Activated T-helper 1 cell treated with Interleukin-2 at 50 U/mL for 16 hours (primary cell): ENCODE measurements at regions not wholly inside any gene's neighbourhood (a gene's known extent, or its start where the extent isn't known, plus 50 kb on each side); places are given as distances from the start of the nearest gene placed in this dataset.
"Not testable (repeated sequence)": the region's sequence is repeated elsewhere in the genome, so short reads cannot be mapped to it uniquely, and the experiment has no call there.

Source experiments
- DNase-seq: peaks from one replicate; pipeline ENCODE4 v3.0.0-alpha.2; 2020; ENCODE audit warnings: low read depth

GRCh38 chr10:118950190-118950680, 79.3 kb upstream of the NANOS1 start:
- DNase-seq: no peak

DNA sequence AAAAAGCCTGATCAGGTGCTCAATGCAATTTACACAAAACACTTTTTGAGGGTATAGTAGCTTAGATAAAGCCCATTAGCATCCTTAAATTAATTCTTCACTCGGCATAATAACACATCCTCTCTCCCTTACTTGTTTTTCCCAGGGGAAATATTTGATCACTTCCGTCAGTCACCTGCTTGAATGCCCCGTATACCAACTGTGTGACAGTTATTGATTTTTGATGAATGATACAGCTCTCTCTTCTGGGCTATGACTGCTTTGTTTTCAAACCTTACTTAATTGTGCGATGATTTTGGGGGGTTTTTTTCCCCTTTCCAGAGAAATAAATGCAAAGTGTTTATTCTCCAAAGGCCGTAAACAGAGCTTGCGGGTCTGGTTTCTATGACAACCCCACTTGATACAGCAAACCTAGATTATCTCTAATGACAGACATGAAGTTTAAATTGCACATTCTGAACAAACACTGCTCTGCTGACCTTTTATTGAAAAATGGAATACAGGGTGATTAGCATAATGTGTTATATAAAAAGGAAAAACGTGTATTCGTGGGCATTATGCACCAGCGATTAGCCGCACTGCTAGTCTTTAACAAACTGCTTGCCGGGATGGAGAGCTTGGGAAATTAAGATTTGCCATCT, 78.4 kb upstream of the NANOS1 start:
- DNase-seq: no peak

- no peak for DNase-seq
Observed at GRCh38 chr10:118952493-118953295, 76.8 kb upstream of the NANOS1 start.

DNA sequence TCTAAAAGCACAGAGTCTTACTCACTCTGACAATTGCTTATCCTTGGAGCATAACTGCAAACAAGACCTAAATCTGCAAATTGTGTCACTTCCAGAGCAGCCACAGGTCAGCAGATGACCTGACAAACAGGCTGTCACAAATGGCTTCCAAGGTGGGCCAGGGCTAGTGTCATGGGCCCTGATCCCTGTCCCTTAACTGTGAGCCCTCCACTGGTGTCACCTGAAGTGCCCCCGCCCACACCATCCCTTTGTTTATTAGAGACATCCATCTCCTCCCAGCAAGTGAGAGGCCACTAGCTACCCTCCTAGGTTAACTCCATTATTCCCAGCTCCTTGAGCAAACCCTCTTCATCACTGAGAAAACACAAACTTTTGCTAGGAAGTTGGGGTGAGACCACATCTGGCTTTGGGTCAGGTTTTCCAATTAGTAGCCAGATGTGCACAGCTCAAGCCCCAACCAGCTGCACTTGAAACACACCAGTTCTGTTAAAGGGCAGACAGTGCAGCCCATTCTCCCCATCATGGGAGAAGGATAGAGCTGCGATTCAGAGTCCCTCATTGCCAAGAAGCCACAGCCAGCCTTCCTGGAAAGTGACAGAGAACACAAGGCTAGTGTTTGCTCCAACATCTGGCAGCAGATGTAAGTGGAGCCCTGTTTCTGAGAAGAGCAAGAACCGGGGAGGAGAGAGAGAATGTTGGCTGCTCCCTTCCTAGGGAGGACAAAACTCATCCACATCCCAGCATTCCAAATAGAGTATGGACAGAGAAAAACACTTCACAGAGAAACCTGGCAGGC, 75.7 kb upstream of the NANOS1 start:
- DNase-seq: no peak

DNA sequence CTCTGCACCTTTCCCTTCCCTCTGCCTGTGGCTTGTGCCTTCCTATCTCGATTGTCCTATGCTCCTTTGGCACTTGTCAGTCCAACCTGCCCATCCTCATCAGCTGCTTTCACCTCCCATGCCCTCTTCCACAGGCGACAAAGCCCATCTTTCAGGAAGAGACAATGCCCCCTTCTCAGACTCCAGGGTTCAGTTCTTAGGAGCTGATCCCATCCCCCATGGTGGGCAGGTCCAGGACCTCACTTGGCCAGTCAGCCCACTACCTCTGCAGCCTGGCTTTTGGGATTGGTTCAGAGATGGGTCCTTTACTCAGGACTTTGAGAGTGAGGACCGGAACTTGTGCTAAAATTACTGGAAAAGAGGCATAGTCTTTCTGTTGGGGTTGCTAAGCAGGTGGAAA, 74.0 kb upstream of the NANOS1 start:
- DNase-seq: no peak

- no peak for DNase-seq
Observed at GRCh38 chr10:118955951-118956801, 73.3 kb upstream of the NANOS1 start.

DNA sequence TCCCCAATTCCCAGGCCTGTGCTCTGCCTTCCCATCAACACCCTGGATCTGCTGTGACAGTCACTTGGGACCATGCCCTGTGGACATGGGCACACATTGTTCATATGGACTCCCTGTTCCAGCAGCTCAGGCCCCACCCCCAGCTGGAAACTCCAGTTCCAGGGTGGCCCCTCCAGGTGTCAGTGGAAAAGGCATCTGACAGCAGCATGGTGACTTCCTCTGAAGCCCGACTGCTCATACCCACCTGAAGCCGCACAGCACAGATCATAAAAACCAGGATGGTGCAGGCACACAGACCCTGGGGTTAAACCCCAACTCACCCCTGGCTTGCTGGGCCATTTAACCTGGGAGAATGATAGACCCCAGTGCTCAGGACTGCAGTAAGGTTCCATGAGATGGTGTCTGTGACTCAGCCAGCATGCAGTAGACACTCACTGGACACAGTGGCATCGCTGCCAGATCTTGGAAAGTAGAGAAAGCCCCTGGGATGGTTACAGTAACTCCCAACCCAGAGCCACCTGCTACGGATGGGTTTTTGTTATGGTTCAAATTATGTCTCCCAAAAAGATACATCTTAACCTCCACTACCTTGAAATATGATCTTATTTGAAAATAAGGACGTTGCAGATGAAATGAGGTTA, 72.6 kb upstream of the NANOS1 start:
- DNase-seq: no peak

GRCh38 chr10:118957443-118957825, 72.1 kb upstream of the NANOS1 start:
- no peak for DNase-seq

- no peak for DNase-seq
Observed at GRCh38 chr10:118957966-118958365, 71.5 kb upstream of the NANOS1 start.

- no peak for DNase-seq
Observed at GRCh38 chr10:118958559-118958958, 71.0 kb upstream of the NANOS1 start.

DNA sequence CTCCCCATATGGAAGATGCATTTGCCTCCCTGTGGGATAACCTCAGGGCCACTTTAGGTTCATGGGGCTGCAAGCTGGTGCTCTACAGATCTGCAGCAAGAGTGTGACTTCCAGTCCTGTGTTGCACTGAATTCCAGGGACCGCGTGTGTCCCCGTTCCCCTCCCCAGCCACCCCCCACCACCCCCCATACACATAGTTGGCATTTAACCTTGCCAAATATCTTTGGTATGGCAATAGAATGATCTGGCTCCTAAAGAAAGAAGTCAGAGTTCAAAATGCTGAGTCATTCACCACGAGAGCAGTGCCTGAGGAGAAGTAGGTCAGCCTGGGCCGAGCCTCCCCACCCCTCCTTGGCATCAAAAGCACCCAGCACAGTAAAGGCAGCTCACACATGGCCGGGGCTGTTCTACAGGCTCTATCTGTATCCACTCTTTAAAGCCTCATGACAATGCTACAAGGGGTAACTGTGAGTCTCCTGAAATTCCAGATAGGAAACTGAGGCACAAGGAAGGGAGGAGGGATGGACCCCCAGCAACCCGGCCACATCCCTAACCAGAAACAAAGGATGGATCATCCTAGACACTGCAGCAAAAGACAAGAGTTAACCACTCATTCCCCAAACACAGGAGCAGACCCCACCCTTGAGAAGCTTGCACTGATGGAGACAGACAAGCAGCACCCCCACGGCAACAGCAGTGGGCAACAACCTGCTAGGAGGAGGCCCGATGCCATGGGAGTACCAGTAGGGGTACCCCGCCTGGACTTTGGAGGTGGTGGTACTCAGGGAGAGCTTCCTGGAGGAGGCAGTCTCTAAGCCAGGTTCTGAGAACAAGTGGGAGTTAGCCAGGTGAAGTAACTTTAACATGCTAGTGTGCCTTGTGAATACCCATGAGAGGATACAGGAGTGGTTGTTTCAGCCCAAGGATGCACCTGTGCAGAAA, 70.3 kb upstream of the NANOS1 start:
- DNase-seq: no peak

- DNase-seq: no peak
Observed at GRCh38 chr10:118960157-118961090, 69.1 kb upstream of the NANOS1 start.

DNA sequence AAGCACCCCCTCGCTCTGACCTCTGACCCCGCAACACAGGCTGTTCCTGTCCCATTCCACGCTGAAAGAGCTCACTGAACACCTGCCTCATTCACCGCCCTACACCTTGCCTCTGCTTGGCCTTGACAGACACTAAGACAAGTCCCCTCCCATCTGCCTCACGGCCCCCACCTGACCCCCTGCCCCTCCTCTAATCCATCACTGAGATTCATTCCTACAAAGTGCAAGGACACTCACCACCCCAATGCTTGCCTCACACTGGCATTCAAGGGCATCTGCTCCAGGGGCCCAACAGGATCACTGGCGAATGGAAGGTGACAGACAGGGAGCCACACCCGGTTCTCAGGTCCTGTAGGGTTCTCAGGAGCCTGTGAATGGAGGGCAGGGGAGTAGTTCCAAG, 68.1 kb upstream of the NANOS1 start:
- DNase-seq: no peak

- DNase-seq: not testable (repeated sequence)
Observed at GRCh38 chr10:118962331-118962868, 67.1 kb upstream of the NANOS1 start.

DNA sequence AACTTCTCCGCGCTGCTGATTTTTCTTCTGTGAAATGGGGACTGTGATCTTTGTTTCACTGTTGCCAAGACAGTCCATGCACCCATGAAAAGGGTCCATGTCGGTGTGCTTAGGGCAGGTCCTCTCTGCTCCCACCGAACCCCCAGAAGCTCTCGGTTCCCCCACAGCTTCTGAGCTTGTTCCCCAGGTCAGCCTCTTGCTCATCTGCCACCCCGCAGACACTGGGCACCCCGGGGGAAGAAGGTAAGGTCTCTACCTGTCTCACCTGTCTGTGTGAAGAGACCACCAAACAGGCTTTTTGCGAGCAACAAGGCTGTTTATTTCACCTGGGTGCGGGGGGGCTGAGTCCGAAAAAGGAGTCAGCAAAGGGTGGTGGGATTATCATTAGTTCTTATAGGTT, 66.2 kb upstream of the NANOS1 start:
- DNase-seq: no peak

DNA sequence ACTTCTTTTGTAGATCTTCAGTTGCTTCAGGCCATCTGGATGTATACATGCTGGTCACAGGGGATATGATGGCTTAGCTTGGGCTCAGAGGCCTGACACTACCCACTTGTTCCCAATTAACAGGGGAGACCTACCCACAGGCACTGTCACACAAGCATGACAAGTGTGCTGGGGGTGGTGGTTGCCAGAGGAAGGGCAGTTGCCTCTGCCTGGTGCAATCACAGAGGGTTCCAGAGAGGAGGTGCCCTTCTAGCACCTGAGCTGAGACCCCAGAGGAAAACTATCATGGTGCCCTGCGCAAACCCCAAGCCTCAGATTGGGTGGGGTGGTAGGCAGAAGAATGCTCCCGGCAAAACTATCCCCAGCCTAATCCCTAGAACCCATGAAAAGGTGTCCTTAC, 65.6 kb upstream of the NANOS1 start:
- no peak for DNase-seq

DNA sequence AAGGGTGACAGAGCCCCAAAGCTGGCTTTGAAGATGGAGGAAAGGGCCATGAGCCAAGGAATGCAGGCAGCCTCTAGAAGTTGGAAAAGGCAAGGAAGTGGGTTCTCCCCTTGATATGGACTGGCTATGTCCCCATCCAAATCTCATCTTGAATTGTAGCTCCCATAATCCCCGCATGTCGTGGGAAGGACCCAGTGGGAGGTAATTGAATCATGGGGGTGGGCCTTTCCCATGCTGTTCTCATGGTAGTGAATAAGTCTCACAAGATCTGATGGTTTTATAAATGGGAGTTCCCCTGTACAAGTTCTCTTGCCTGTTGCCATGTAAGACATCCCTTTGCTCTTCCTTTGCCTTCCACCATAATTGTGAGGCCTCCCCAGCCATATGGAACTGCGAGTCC, 65.0 kb upstream of the NANOS1 start:
- DNase-seq: not testable (repeated sequence)

DNA sequence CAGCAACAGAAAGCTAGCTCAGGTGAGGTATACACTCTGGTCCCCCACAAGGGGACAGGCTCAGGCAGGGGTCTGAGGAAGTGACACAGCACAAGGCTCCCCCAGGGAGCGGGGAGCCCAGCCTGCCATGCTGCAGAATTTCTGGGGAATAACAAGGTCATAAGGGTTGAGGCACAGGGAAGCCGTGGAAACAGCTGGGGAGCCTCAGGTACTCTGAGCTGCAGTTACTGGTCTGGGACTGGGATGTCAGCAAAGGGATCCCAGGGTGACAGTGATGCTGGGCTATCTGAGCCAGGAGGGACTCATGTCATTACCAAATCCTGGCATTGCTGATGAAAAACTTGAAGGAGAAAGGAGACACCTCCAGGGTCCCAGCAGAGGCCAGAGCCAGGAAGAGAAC, 64.4 kb upstream of the NANOS1 start:
- no peak for DNase-seq

- DNase-seq: no peak
Observed at GRCh38 chr10:118965645-118966044, 63.9 kb upstream of the NANOS1 start.
